HEK293T (cell line): ENCODE measurements at regions not wholly inside any gene's neighbourhood (a gene's known extent, or its start where the extent isn't known, plus 50 kb on each side); places are given as distances from the start of the nearest gene placed in this dataset.

Experiments used
- BHLHE40 ChIP-seq: fragments of 450-650 bp; IDR thresholded peaks from 2 replicates; pipeline ENCODE4 v1.6.1; 2016; ENCODE audit warnings: mild to moderate bottlenecking, moderate library complexity, borderline replicate concordance
- ELF4 ChIP-seq: fragments of 450-650 bp; IDR thresholded peaks from 2 replicates; pipeline ENCODE4 v1.6.1; 2017; ENCODE audit warnings: antibody characterized with exemption
- FOXA1 ChIP-seq: fragments of 450-650 bp; IDR thresholded peaks from 2 replicates; pipeline ENCODE4 v1.6.1; 2016; ENCODE audit warnings: mild to moderate bottlenecking
- FOXK2 ChIP-seq: fragments of 450-650 bp; IDR thresholded peaks from 2 replicates; pipeline ENCODE4 v1.6.1; 2016; ENCODE audit warnings: mild to moderate bottlenecking
- L3MBTL2 ChIP-seq: fragments of 450-650 bp; conservative IDR thresholded peaks from 2 replicates; pipeline ENCODE4 v1.6.1; 2016; ENCODE audit warnings: mild to moderate bottlenecking
- NFRKB ChIP-seq: fragments of 450-650 bp; IDR thresholded peaks from 2 replicates; pipeline ENCODE4 v1.6.1; 2016; ENCODE audit warnings: mild to moderate bottlenecking, moderate library complexity
- SP1 ChIP-seq: fragments of 450-650 bp; IDR thresholded peaks from 2 replicates; pipeline ENCODE4 v1.6.1; 2017
- SUZ12 ChIP-seq: fragments of 450-650 bp; IDR thresholded peaks from 2 replicates; pipeline ENCODE4 v1.6.1; 2016; ENCODE audit warnings: mild to moderate bottlenecking

DNA sequence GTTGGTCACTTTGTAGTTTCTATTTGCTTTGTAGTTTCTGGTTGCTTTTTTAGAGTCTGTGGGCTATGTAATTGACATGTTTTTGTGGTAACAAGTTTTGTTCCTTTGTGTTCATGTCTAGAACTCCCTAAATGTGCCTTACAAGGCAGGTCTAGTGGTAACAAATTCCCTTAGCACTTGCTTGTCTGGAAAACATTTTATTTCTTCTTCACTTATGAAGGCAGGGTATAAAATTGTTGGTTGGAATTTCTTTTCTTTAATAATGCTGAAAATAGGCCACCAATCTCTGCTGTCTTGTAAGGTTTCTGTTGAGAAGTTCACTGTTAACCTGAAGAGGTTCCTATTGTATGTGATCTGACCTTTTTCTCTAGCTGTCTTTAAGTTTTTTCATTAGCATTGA, 383.6 kb downstream of the EPHA7 start:
- no peak for TF ChIP-seq FOXA1
- no peak for TF ChIP-seq ELF4
- TF ChIP-seq L3MBTL2: no peak
- no peak for TF ChIP-seq BHLHE40
- no peak for TF ChIP-seq FOXK2
- no peak for TF ChIP-seq NFRKB
- no peak for TF ChIP-seq SUZ12
- no peak for TF ChIP-seq SP1
